Hepatocyte (in vitro differentiated cells): ENCODE measurements at regions not wholly inside any gene's neighbourhood (a gene's known extent, or its start where the extent isn't known, plus 50 kb on each side); places are given as distances from the start of the nearest gene placed in this dataset.

Source experiments
- CTCF ChIP-seq: fragments of 200-600 bp; sonication (generic); IDR thresholded peaks from 2 replicates; pipeline ENCODE4 v1.5.1; 2016; ENCODE audit warnings: antibody characterized with exemption, mild to moderate bottlenecking; ENCODE audit not compliant: poor library complexity
- EZH2 ChIP-seq: fragments of 200-600 bp; sonication (generic); IDR thresholded peaks from 2 replicates; pipeline ENCODE4 v1.6.1; 2016; ENCODE audit warnings: antibody characterized with exemption, mild to moderate bottlenecking, borderline replicate concordance
- EZH2phosphoT487 ChIP-seq: fragments of 200-600 bp; sonication (generic); IDR thresholded peaks from one replicate; pipeline ENCODE4 v1.6.1; 2018; ENCODE audit warnings: antibody characterized with exemption, mild to moderate bottlenecking, low read depth, moderate library complexity; ENCODE audit not compliant: unreplicated experiment, severe bottlenecking

GRCh38 chr6:134368670-134369069 is 50.8 kb upstream of the SGK1 start:
- no peak for TF ChIP-seq CTCF
- no peak for TF ChIP-seq EZH2
- TF ChIP-seq EZH2phosphoT487, result no peak
